Stimulated activated CD4-positive, alpha-beta T cell treated with anti-CD3 and anti-CD28 coated beads, Interleukin-15, amount 100 ng/mL, for 48 hours (primary cell): ENCODE measurements at regions not wholly inside any gene's neighbourhood (a gene's known extent, or its start where the extent isn't known, plus 50 kb on each side); places are given as distances from the start of the nearest gene placed in this dataset.
"Not testable (repeated sequence)": the region's sequence is repeated elsewhere in the genome, so short reads cannot be mapped to it uniquely, and the experiment has no call there.

Source experiments
- DNase-seq, 2 donors: peaks; one replicate each; pipeline ENCODE4 v3.0.0-alpha.2; 2020; ENCODE audit warnings: low read depth in 2 of 2

DNA sequence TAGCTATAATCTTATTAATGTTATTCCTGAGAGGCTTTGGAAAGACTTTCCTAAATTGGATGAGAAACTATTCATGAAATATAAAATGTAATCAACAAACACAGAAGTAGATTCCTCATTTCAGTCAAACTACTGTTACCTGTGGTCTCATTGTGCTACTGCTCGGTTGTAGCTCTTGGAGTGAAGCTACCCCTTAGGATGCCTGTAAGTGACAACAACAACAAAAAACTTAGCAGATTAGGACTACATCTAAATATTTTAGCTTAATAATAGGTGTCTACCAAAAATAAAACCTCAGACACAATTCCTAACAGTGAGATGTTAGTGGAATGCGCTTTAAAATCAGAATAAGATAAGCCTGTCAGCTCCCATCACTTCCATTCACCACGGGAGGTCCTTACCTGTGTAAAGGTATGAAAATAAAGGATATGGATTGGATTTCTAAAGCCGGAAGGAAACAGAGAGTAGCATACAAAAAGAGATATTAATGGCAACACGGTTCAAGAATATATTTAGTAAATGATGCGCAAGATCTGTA, 369.2 kb downstream of the OSTF1 start:
- no peak for DNase-seq

DNA sequence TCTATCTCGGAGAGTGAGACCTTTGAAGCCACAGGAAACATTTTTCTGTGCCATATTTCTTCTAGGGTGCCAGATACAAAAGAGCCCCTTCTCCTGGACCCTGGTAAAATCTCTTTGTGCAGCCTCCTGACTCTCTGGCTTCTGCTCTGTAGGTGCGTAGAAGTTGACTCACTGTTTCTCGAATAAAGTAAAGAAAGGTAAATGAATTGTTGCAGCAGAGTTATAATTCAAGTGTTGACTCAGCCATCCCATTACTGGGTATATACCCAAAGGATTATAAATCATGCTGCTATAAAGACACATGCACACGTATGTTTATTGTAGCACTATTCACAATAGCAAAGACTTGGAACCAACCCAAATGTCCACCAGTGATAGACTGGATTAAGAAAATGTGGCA, 371.0 kb downstream of the OSTF1 start:
- DNase-seq = not testable (repeated sequence)

DNA sequence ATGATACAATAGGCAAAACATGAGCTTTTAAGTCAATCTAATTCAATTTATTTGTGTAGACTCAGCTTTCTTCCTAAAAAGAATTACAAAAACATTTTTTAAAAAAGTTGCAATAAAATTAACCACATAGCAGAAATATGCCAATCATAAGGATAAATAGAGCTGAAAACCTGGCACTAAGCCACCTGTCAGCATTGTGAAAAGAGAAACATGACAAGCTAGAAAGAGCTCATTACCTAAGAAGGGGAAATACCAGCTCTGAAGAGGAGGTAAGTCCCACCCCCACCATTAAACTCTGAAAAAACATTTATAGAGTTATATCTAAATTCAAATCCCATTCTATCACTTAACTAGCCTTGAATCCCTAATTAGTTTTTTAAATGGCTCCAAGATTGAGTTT, 372.9 kb downstream of the OSTF1 start:
- no peak for DNase-seq

DNA sequence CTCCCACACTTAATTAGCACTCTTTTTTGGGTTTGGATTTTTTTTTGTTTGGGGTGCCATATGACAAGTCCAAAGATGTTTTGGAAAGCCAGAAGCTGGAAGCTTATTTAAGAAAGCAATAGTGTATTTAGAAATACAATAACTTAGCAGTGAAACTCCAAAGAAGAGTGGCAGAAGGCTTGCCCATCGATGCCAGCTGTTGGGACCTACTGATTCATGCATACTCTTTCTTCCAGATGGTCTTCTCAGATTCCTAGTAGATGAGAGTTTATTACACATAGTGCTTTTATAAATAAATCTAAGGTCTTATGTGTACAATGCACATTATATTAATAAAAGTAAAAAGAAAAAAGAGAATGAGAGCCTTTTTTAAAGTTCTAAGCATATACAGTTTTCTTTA, 374.6 kb downstream of the OSTF1 start:
- DNase-seq = no peak

DNA sequence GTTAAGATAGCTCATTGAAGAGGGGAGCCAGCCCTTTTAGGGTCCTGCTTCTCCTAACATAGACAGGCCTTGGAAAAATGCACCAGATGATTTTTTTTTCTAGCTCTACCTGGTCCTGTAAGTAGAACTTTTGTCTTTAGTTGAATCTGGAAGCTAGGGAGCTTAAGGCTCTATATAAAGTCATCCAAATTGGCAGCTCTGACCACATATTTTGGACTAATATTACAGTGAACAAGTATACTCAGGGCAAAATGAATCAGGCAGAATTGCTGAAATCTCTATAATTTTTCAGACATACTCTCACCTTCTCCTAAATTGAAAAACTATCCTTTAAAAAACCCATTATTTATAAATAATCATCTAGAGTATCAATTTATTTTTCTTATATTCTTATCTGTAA, 375.6 kb downstream of the OSTF1 start:
- DNase-seq = no peak

DNA sequence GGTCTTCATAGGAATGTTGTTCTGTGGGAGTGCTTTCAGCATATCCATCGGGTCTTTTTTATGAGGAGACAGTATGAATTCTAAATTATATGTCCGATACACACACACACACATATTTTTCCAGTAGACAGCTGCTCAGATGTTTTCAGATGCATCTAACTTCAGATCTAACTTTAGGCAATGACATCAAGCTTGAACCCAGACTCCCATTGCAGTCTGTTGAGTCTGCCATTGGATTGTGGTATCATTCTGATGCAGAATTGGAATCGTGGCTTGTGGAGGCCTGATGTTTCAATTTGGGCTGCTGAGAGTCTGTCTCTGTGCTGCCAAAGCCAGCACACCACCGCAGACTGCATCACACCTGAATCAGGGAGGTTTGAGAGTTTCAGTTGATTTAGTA, 376.4 kb downstream of the OSTF1 start:
- no peak for DNase-seq

DNA sequence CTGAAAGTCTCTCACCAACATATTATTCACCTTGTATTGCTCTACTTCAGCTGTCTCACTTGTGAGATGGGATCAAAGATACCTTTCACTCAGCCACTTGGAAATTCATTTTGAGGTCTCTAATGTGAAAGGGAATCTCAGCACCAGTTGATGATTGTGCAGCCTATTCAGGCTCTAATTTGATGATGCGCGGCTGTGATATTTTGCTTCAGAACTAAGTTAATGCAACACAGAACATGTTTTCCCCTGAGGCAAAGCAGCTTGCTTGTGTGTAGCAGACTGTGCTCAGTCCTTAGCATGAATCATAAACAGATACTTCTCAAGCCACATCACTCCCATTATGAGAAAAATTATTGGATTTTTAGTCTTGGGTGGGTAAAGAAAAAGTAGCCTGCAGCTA, 378.8 kb downstream of the OSTF1 start:
- DNase-seq = no peak

DNA sequence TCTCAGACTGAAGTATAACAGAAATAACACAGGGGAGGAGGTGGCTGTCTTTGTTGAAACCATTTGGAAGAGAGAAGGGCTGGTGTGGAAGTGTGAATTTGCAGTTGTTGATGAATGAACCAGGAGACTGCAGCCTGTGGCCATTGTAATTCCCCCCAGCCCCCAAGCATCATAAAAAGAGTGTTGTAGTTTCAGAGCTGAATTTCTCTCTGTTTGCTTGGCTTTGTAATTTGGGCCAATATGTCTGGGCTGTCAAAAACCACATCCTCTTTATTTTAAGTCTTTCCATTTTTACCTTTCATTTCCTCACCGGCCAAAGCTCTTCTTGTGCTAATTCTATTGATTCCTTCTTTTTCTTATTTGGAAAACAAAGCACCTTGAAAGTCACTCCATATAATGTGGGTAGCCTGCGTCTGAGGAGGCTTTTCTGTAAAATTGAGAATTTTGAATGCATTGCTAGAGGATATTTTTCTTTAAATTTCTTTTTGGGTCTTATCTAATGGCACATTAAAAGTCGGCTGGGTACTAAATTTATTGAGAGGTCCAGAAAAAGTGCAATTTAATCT, 383.3 kb downstream of the OSTF1 start:
- no peak for DNase-seq

DNA sequence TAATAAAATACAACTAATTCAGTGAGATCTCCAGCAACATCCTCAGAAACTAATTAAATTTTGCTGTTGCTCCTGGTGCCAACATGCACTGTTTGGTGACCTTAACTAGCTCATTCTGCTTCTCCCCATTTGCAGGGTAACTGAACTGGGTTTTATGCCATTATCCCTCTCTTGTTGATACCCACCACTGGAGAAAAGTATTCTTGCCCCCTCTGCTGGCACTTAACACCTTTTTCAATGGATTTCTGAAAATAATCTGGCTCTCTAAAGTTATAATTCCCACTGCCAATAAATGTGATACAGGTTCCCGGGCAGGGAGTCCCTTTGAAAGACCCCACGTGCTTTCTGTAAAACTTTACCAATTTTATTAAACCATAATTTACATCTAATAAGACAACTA, 394.3 kb downstream of the OSTF1 start:
- DNase-seq = no peak

DNA sequence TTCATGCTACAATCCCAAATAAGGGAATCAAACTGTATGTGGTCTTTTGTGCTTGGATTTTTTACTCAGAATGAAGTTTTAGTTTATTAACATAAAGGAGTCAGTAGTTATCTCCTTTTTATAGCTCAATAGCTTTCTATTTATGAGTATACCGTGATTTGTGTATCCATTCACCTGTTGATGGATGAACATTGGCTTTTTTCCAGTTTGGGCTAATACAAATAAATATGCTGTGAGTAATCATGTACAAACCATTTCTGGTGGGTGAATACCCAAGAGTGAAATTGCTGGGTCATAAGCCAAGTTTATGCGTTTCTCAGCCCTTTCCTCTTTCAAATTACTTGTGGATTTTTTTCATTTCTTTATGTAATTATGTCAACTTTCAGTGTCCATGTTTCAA, 395.3 kb downstream of the OSTF1 start:
- DNase-seq = no peak

DNA sequence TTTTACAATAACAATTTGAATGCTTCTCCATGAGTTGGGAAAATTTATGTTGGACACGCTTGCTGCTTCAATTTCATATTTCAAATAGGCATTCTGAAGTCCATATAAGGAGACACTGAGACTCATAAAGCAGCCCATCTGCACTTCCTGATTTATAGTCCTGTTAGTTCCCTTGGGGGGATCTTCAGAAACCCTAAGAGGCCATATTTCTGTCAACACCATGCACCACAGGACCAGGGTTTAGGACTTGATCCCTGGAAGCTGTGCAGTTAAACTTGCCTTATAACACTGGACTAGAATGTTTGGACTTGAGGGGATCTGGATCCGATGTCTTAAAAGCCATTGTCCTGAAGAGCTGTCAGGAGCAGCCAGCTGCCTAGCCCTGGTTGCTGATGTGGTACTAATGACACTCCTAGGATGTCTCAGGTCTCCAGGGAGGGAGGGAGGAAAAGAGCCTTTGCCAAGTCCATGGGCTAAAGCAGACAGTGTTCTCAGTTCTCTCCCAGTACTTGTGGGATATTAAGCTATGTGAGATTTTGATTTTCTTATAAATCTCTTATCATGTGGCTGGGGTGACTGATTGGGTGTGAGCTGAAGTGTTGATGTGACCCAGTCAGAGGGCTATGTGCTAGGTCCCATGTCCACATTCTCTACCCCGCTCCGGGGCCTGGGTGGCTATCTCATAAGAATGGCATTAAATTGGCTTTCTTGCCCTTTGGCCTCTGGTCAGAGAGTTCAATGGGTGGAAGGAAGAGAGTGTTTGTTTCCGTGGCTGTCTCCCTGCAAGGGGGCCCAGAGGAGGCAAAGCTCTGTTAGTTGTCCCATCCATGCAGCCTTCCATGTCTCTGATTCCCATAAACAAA, 399.8 kb downstream of the OSTF1 start:
- no peak for DNase-seq

DNA sequence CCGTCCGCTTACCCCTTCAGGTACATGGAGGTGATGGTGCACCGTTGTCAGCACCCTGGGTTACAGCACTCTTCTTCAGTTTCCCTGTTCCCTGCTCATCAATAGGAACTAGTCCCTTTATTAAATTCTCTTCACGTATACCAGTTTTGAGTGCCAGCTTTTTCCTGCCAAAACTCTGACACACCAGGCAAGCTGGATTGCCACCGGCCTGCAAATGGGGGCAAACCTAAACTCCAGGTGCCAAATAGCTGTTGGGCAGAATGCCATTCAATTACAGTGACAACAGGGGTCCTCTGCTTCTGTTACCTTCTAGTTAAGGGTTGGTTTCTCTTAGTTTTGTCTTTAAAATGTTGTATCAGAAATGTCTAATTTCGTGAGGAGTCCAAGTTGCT, 400.4 kb downstream of the OSTF1 start:
- no peak for DNase-seq

DNA sequence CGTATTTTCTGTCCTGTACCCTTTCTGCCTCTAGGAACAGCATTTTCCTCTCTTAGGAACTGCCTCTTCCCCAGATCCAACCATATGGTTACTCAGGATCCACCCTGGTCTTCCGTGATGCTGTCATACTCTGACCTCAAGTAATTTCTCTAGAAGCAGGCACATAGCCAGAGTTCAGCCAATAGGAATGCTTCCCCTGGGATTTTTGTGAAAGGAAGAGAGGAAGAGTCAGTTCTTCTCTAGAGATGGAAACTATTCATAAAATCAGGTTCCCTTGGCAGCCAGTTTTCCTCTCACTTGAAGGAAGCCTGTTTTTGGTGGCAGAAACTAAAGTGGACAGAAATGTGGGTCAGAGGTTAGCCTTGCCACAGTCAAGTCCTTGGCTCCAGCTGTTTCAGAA, 400.1 kb upstream of the PCSK5 start:
- DNase-seq = no peak

DNA sequence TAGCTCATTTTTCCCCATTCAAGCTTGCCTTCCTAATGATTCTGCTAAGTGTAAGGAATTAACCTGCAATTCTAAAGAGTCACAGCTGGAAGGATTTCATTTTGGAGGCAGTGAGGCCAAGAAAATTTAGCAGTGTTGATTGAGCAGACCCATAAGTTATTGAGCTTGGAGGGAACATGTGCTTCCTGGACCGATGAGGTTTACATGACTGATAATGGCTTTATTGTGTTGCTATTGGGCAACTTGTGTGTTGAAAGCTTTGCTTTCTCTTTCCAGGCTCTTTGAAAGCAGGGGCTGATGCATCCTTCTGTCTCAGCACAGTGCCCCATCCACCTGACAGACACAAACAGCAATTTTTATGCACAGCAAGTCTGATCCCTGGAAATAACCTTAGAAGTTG, 398.9 kb upstream of the PCSK5 start:
- DNase-seq = no peak

DNA sequence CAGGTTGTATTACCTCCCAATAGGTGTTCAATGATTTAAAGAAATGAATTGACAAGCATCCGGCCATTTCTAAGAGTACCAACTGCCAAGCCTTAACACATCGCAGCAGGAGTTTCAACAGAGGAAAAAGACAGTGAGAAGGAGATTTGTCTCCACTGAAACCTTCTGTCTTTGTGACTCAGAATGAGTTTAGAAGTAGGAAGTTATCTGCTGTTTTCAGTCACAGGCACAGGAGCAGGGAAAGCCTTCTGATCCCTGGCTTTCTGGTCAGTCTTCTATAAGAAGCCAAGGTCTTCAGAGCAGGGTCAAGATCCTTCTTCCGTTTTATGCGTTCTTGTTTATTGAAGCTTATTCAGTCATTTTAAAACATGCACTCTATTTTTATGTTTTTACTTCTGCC, 390.7 kb upstream of the PCSK5 start:
- no peak for DNase-seq

DNA sequence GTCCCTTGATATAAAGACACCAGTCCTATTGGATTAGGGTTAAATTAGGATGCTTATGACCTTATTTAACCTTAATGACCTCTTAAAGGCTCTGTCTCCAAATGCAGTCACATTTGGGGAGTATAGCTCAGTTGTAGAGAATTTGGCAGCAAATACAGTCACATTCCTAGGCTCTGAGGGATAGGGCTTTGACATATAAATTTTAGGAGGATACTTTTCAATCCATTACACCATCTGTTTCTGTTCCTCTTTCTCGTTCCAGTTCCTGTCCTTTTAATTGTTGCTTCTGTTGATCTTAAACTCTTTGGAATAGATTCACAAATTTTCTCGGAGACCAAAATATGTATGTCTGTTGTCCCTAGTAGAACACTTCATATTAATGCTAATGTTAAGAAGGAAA, 390.0 kb upstream of the PCSK5 start:
- DNase-seq = no peak

DNA sequence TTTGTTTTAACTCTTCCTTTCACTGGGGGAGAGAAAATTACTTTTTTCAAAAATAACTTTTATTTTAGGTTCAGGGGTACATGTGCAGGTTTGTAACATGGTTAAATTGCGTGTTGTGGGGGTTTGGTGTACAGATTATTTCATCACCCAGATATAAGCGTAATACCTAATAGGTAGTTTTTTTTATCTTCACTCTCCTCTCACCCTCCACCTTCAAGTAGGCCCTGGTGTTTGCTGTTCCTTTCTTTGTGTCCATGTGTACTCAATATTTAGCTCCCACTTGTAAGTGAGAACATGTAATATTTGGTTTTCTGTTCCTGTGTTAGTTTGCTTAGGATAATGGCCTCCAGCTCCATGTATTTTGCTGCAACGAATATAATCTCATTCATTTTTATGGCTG, 389.5 kb upstream of the PCSK5 start:
- DNase-seq = not testable (repeated sequence)

DNA sequence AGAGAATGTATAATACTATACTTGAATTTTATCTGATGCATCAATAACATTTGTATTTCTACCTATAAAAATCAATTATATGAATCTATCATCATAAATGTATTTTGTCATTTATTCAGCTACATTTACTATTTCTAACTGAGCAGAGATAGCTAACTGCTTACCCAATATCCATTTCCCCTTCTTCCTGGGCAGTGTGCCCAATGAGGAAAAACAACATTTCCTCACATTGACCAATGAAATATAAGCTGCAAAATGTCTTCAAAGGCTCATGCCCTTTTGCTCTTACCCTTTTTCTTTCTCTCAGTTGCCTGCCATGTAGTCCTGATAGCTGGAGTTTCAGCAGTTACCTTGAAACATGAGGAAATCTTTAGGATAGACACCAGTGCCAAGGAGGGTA, 385.8 kb upstream of the PCSK5 start:
- no peak for DNase-seq

DNA sequence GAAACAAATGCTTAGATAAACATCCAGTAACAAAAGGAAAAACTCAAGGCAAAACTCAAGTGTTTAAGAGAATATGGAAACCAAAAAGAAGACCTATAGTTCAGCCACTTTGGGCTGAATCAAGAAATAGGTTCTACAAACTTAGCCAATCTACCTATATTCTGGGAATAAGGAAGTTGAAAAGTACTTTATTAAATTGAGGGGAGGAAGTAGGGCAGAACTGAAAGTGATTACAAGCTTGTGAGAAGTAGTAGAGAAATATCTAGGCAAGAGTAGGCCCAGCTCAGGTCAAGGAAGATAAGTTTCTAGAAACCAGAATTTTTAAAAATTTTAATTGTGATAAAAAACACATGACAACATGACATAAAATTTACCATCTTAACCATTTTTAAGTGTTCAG, 384.8 kb upstream of the PCSK5 start:
- DNase-seq = no peak

DNA sequence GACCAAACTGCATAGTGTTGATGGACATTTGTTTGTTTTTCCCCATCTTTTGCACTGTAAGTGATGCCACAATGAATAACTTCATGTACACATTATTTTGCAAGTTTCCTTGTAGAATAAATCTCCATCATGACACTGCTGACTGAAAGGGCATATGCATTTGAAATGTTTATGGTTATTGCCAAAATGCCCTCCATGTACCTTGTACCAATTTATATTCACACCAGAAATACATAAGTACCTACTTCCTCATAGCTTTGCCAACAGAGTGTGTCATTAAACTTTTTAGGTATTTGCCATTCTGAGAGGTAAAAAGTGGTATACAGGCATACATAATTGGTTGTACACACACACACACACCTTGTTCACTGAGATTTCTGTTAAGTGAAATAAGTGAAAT, 361.0 kb upstream of the PCSK5 start:
- no peak for DNase-seq

DNA sequence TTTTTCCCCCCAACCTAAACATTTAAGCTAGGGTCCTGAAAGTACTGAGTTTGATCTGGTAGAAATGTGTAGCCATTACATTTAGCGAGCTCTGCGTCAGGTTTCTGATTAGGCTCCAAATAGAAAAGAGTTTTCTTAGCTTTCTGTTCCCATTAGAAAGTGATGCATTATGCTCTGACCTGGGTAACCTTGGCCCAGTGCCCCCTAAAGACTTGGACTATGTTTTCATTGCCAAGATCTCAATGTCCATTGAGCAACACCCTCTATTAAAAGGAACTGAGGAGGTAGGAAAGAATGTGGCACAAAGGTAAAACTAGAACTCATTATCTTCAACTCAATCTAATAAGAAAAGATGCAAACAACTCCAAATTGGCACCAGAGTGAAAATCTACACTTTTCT, 358.9 kb upstream of the PCSK5 start:
- DNase-seq = no peak

DNA sequence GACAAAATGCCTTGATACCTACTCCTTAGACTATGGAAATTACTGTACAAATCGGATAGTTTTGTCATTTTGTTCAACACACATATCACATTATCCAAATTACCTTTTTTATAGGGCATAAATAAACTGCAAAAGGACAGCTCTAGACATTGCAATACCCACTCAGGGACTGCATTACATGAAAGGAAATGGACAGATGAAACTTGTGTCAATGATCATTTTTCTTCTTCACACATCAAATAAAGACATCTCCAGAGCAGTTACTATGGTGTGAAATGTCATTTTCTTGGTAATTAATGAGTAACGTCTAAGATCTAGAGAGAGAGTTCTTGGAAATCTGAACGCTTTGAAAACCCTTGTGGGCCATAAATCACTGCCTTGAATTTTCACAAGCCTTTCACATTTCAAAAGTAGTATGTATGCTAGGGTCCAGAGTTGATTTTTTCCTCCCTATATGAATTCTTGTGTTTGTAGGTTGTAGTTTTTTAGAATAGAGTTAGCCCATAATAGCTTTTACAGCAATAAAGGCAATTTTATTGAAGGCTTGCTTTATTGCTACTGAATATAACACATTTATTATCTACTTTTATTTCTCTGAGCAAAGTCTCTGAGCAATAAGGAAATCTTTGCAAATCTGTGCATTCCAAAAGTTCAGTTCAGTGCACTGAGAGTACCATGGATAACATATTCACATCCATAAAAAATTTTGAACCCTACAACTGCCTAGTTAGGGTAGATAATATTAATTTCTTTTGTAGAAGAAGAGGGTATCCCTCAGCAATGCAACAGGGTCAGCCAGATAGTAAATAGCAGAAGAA, 358.0 kb upstream of the PCSK5 start:
- no peak for DNase-seq

DNA sequence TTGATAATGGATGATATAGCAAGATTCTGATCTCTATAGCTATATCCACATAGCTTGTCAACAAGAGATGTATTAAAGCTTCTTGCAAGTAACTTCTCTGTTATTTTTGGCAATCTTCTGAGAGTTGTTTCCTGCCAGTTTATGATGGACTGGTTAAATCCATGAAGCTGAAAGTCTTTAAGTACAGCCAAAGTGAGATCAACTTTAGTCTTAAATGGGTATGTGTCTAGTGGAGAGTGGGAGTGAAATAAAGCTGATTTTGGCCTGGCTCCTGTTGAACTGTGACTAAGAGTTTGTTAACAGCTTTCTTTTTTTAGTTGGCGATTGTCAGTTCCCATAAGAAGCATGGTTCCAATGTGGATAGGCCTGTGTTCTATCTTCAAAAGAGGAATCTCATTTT, 350.9 kb upstream of the PCSK5 start:
- DNase-seq = no peak
